ENCODE measurements at regions not wholly inside any gene's neighbourhood (a gene's known extent, or its start where the extent isn't known, plus 50 kb on each side); places are given as distances from the start of the nearest gene placed in this dataset.

GRCh38 chr22:49366437-49366836 lies 461.2 kb downstream of the BRD1 start:
- no peak for TF ChIP-seq POLR2A (IDR thresholded peaks at IDR 0.05)
- TF ChIP-seq, protein P1, sequence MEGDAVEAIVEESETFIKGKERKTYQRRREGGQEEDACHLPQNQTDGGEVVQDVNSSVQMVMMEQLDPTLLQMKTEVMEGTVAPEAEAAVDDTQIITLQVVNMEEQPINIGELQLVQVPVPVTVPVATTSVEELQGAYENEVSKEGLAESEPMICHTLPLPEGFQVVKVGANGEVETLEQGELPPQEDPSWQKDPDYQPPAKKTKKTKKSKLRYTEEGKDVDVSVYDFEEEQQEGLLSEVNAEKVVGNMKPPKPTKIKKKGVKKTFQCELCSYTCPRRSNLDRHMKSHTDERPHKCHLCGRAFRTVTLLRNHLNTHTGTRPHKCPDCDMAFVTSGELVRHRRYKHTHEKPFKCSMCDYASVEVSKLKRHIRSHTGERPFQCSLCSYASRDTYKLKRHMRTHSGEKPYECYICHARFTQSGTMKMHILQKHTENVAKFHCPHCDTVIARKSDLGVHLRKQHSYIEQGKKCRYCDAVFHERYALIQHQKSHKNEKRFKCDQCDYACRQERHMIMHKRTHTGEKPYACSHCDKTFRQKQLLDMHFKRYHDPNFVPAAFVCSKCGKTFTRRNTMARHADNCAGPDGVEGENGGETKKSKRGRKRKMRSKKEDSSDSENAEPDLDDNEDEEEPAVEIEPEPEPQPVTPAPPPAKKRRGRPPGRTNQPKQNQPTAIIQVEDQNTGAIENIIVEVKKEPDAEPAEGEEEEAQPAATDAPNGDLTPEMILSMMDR (IDR thresholded peaks at IDR 0.05), result no peak

All from heart left ventricle (tissue), 13 donors.